HFF-Myc (cell line): ENCODE measurements at regions not wholly inside any gene's neighbourhood (a gene's known extent, or its start where the extent isn't known, plus 50 kb on each side); places are given as distances from the start of the nearest gene placed in this dataset.

Source experiments
- DNase-seq: peaks from one replicate; pipeline ENCODE4 v3.0.0-alpha.2; 2011; ENCODE audit warnings: low read depth; ENCODE audit errors: extremely low read depth
- H3K4me3 ChIP-seq: replicated peaks from 2 replicates; pipeline ENCODE4 v1.5.1; 2011; ENCODE audit warnings: low read depth, mild to moderate bottlenecking, control low read depth, low read length
- CTCF ChIP-seq: IDR thresholded peaks from 2 replicates; pipeline ENCODE4 v1.5.1; 2012; ENCODE audit warnings: mild to moderate bottlenecking, low read depth, low read length, control low read depth; ENCODE audit errors: missing control alignments

- no peak for TF ChIP-seq CTCF
- DNase-seq = no peak
These were observed 628.0 kb downstream of the EFNB2 start for GRCh38 chr13:105907319-105908019.

GRCh38 chr13:105906746-105907145, 628.7 kb downstream of the EFNB2 start:
- no peak overlapping the region for H3K4me3 ChIP-seq
- TF ChIP-seq CTCF = no peak
- no peak for DNase-seq

More at GRCh38 chr13:105907319-105908019, 628.0 kb downstream of the EFNB2 start:
- H3K4me3 ChIP-seq = no peak overlapping the region

DNA sequence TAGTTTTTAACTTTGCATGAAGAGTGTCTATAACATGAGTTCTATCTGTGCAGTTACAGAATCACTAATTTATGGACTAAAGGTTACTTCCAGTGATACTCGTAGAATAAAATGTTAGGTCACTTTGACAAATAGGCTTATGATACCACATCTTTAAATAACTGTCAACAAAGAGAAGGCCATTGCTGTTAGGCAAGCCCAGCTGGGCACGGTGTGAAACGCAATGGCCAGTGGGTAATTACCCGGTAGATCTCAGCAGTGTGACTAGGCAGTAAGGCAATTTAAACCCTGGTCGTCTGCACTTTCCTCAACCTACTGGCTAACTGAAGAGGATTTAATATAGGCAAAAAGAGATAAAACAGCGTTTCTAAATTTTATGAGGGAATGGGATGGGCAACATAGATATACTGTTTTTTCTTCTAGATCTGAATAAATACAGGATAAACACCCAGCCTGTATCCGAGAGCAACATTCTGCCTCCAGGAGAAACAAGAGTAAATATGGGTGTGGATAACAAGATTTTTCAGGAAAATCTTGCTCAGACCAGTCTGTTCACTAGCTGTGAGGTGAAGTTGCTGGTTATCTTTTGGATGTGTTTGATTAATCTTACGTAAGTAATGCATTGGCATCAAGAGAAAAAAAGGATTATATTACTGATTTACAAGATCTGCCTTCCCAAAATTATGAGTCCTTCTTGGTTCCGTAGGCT, 631.3 kb downstream of the EFNB2 start:
- DNase-seq = no peak
- TF ChIP-seq CTCF = no peak

GRCh38 chr13:105902396-105902795, 633.1 kb downstream of the EFNB2 start:
- DNase-seq = no peak
- no peak for TF ChIP-seq CTCF
- H3K4me3 ChIP-seq = no peak overlapping the region

More for the DNA sequence above, 631.3 kb downstream of the EFNB2 start:
- no peak overlapping the region for H3K4me3 ChIP-seq

- H3K4me3 ChIP-seq = no peak overlapping the region
- no peak for TF ChIP-seq CTCF
- no peak for DNase-seq
These were observed 637.9 kb downstream of the EFNB2 start for GRCh38 chr13:105897575-105897974.

DNA sequence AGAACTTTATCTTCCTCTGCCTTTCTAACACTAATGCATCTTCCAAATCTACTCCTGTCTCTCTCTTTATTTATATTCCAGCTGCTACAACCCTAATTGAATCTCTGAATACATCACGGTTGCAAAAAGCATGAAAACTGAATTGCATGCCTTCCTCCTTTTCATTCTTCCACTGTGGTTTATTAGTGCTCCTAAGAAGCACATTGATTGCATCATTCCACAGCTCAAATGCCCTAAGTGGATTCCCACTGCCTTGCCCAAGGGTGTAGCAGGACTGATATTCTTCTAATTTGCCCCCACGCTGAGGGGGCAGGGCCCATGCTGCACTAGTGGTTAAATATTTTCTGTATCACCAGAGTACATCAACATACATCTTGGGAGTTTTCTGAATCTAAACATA, 640.8 kb downstream of the EFNB2 start:
- H3K4me3 ChIP-seq = no peak overlapping the region
- no peak for TF ChIP-seq CTCF
- DNase-seq = no peak
